HCT116 (cell line): ENCODE measurements at regions not wholly inside any gene's neighbourhood (a gene's known extent, or its start where the extent isn't known, plus 50 kb on each side); places are given as distances from the start of the nearest gene placed in this dataset.

ENCODE experiments used
- ATAC-seq: fragments of 200-7000 bp; cut with Tn5 transposase; 2 replicates; pipeline ENCODE4 v1.9.1; 2020; ENCODE audit warnings: mild to moderate bottlenecking, moderate library complexity
- BruUV-seq: library from RNA; stranded (reverse); fragments of 400-500 nt; replicated peaks from 2 replicates; lab custom pipeline; 2021; lab: Mats Ljungman, UMichigan
- CTCF ChIA-PET: fragments of 300-600 bp; sonication (Branson Sonifier 250); formaldehyde crosslinking; loops from one replicate; lab custom pipeline; 2021; ENCODE audit warnings: antibody characterized with exemption; lab: Charles Lee
- POLR2A ChIA-PET: fragments of 300-600, 350-600 bp; sonication (Branson Sonifier 250); formaldehyde crosslinking; loops from one replicate; lab custom pipeline; 2021; ENCODE audit warnings: antibody characterized with exemption; lab: Charles Lee
- RAD21 ChIA-PET, 2 experiments: fragments of 300-600 bp; sonication (Branson Sonifier 250); formaldehyde crosslinking; loops; one replicate each; lab custom pipeline; 2023; ENCODE audit warnings: low total read pairs in 2 of 2; ENCODE audit not compliant: uncharacterized antibody in 2 of 2, unreplicated experiment in 2 of 2, low non-redundant PET in 1 of 2; lab: Charles Lee
- DNase-seq: peaks from one replicate; pipeline ENCODE4 v3.0.0-alpha.2; 2010; ENCODE audit warnings: low read depth, low spot score
- H2AFZ ChIP-seq: fragments of 200-600 bp; shearing (Covaris generic), sonication (generic); 2 replicates; pipeline ENCODE4 v1.6.1; 2017; ENCODE audit warnings: low read depth, mixed run types, mixed read lengths, antibody characterized with exemption, low read length; ENCODE audit not compliant: poor library complexity, severe bottlenecking
- H3K27ac ChIP-seq: 2 replicates; pipeline ENCODE4 v1.5.1; 2012; ENCODE audit warnings: low read depth, low read length
- H3K27me3 ChIP-seq: fragments of 200-600 bp; sonication (generic); 2 replicates; pipeline ENCODE4 v1.6.1; 2016; ENCODE audit warnings: mixed run types, low read length, mixed read lengths; ENCODE audit not compliant: insufficient read depth
- H3K36me3 ChIP-seq, 2 experiments: fragments of 200-500 bp in 1 of 2; fragments of 200-600 bp in 1 of 2; sonication (Bioruptor generic) in 1 of 2; sonication (generic) in 1 of 2; 2 replicates each; pipeline versions ENCODE4 v1.5.1 to v1.6.1; 2014 to 2016; ENCODE audit warnings: low read length in 2 of 2, inconsistent platforms in 1 of 2, mixed read lengths in 1 of 2, mixed run types in 1 of 2; ENCODE audit not compliant: insufficient read depth in 2 of 2, control insufficient read depth in 1 of 2
- H3K4me1 ChIP-seq, 2 experiments: fragments of 200-600 bp in 1 of 2; sonication (generic) in 1 of 2; 2 replicates each; pipeline versions ENCODE4 v1.5.1 to v1.6.1; 2012 to 2017; ENCODE audit warnings: low read length in 2 of 2, inconsistent platforms in 1 of 2, mild to moderate bottlenecking in 1 of 2, mixed read lengths in 1 of 2, mixed run types in 1 of 2, moderate library complexity in 1 of 2; ENCODE audit not compliant: insufficient read depth in 2 of 2, control insufficient read depth in 1 of 2
- H3K4me2 ChIP-seq: fragments of 200-600 bp; sonication (generic); 2 replicates; pipeline ENCODE4 v1.6.1; 2017; ENCODE audit warnings: mixed run types, low read length, mixed read lengths
- H3K4me3 ChIP-seq, 2 experiments: fragments of 200-600 bp in 1 of 2; sonication (generic) in 1 of 2; replicated peaks in 1 of 2; 2 replicates each; pipeline ENCODE4 v1.5.1; 2011 to 2016; ENCODE audit warnings: low read length in 2 of 2, control low read depth in 1 of 2, low read depth in 1 of 2, mild to moderate bottlenecking in 1 of 2, mixed read lengths in 1 of 2, mixed run types in 1 of 2
- H3K79me2 ChIP-seq: fragments of 200-600 bp; sonication (generic); 2 replicates; pipeline ENCODE4 v1.6.1; 2017; ENCODE audit warnings: mild to moderate bottlenecking, mixed run types, low read length, moderate library complexity, mixed read lengths; ENCODE audit not compliant: insufficient read depth
- H3K9ac ChIP-seq: fragments of 200-600 bp; sonication (generic); 2 replicates; pipeline ENCODE4 v1.6.1; 2016; ENCODE audit warnings: low read length, mixed read lengths
- H3K9me2 ChIP-seq: fragments of 200-600 bp; sonication (generic), shearing (Covaris generic); 2 replicates; pipeline ENCODE4 v1.6.1; 2017; ENCODE audit warnings: mixed run types, mild to moderate bottlenecking, moderate library complexity; ENCODE audit not compliant: insufficient read depth
- H3K9me3 ChIP-seq, 2 experiments: fragments of 200-500 bp in 1 of 2; fragments of 200-600 bp in 1 of 2; sonication (Bioruptor generic) in 1 of 2; sonication (generic) in 1 of 2; 2 replicates each; pipeline ENCODE4 v1.6.1; 2014 to 2017; ENCODE audit warnings: low read length in 2 of 2, mixed read lengths in 2 of 2, inconsistent platforms in 1 of 2, low read depth in 1 of 2, mild to moderate bottlenecking in 1 of 2, mixed run types in 1 of 2, moderate library complexity in 1 of 2; ENCODE audit not compliant: control insufficient read depth in 1 of 2, insufficient read depth in 1 of 2
- H4K20me1 ChIP-seq: fragments of 200-600 bp; sonication (generic), shearing (Covaris generic); 2 replicates; pipeline ENCODE4 v1.6.1; 2017; ENCODE audit warnings: mixed run types, mild to moderate bottlenecking, moderate library complexity; ENCODE audit not compliant: insufficient read depth
- EZH2 ChIP-seq: fragments of 200-600 bp; sonication (generic); IDR thresholded peaks from 2 replicates; pipeline ENCODE4 v1.6.1; 2017; ENCODE audit warnings: antibody characterized with exemption, mixed run types
- FOSL1 ChIP-seq: IDR thresholded peaks from 2 replicates; pipeline ENCODE4 v1.6.1; 2012; ENCODE audit warnings: low read depth
- SP1 ChIP-seq: IDR thresholded peaks from 2 replicates; pipeline ENCODE4 v1.6.1; 2012; ENCODE audit warnings: low read depth
- SRF ChIP-seq: IDR thresholded peaks from 2 replicates; pipeline ENCODE4 v1.6.1; 2012; ENCODE audit warnings: low read depth
- ZNF274 ChIP-seq: fragments of 200-500 bp; sonication (Bioruptor generic); IDR thresholded peaks from 2 replicates; pipeline ENCODE4 v1.6.1; 2014; ENCODE audit warnings: mild to moderate bottlenecking, low read depth, low read length, inconsistent platforms
- intact Hi-C: fragments of 100-400 bp; cut with micrococcal nuclease; formaldehyde crosslinking; loops from 2 replicates; pipeline ENCODE4 v1.10.0; 2022
- TF ChIP-seq, protein P1 (sequence below): IDR thresholded peaks from 2 replicates; pipeline ENCODE4 v1.6.1; 2012

- H3K4me3 ChIP-seq, result no peak overlapping the region
- no peak overlapping the region for H2AFZ ChIP-seq
- H3K9ac ChIP-seq, result no peak overlapping the region
- no peaks in the 10 kb centered on the region for H3K4me1 ChIP-seq
- H3K36me3 ChIP-seq, result no peaks in the 10 kb centered on the region
- no peak overlapping the region for H3K27ac ChIP-seq
- no peak for TF ChIP-seq EZH2
- no peak for TF ChIP-seq SRF
- TF ChIP-seq, protein P1, sequence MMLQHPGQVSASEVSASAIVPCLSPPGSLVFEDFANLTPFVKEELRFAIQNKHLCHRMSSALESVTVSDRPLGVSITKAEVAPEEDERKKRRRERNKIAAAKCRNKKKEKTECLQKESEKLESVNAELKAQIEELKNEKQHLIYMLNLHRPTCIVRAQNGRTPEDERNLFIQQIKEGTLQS, result no peak
- no TSS peak for BruUV-seq
- no peak for ATAC-seq
- ChIA-PET CTCF (no interaction called here), RAD21 (no interaction called here), POLR2A (no interaction called here)
- intact Hi-C loops, result no loop called here
- DNase-seq, result no peak
- no peaks in the 10 kb centered on the region for H4K20me1 ChIP-seq
- H3K9me3 ChIP-seq, result peaks cover 5 to 19% of the 10 kb centered on the region in 2 experiments; a peak in 2 of 4 replicates
- H3K27me3 ChIP-seq, result no peaks in the 10 kb centered on the region
- no peaks in the 10 kb centered on the region for H3K9me2 ChIP-seq
- no peak overlapping the region for H3K4me2 ChIP-seq
- H3K79me2 ChIP-seq, result no peaks in the 10 kb centered on the region
Measured at GRCh38 chr3:89713196-89713595, 605.8 kb downstream of the EPHA3 start.

DNA sequence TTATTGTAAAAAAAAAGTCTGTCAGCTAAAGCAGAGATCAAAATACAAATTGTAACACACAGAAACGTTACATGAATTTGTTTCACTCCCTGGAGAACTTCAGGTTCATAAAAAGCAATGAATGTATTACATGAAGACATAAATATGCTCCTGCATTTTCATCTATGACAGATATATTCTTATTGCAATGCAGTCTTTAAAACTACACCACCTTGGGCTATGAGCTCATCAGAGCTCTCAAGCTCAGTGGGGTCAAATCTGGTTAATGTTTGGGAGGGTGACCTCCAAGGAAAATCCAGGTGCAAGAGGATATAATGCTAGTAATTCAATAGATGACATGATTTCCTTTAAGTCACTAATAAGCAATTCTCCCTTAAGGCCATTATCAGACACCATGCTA is 606.8 kb downstream of the EPHA3 start:
- H3K27ac ChIP-seq, result no peak overlapping the region
- no peaks in the 10 kb centered on the region for H3K27me3 ChIP-seq
- TF ChIP-seq SRF (no peak), FOSL1 (no peak), EZH2 (no peak), SP1 (no peak), ZNF274 (no peak)
- H2AFZ ChIP-seq, result no peak overlapping the region
- no peak overlapping the region for H3K4me3 ChIP-seq
- H3K9me2 ChIP-seq, result no peaks in the 10 kb centered on the region
- no peaks in the 10 kb centered on the region for H4K20me1 ChIP-seq
- H3K4me2 ChIP-seq, result no peak overlapping the region
- POLR2A ChIA-PET, result no interaction called here
- no peaks in the 10 kb centered on the region for H3K36me3 ChIP-seq
- RAD21 ChIA-PET, result no interaction called here
- H3K9me3 ChIP-seq, result peaks cover 4 to 17% of the 10 kb centered on the region in 2 experiments; a peak in 2 of 4 replicates
- intact Hi-C loops, result no loop called here
- ATAC-seq (no peak), DNase-seq (no peak)
- H3K4me1 ChIP-seq, result no peaks in the 10 kb centered on the region
- CTCF ChIA-PET, result no interaction called here
- H3K79me2 ChIP-seq, result no peaks in the 10 kb centered on the region
- no peak overlapping the region for H3K9ac ChIP-seq
- no TSS peak for BruUV-seq
